HepG2 (cell line): ENCODE measurements at regions not wholly inside any gene's neighbourhood (a gene's known extent, or its start where the extent isn't known, plus 50 kb on each side); places are given as distances from the start of the nearest gene placed in this dataset.

Experiments
- ATAC-seq: fragments of 200-7000 bp; cut with Tn5 transposase; 3 replicates; pipeline ENCODE4 v1.9.1; 2020; ENCODE audit warnings: mild to moderate bottlenecking, moderate library complexity
- BruUV-seq: library from RNA; stranded (reverse); fragments of 400-500 nt; replicated peaks from 2 replicates; lab custom pipeline; 2021; lab: Mats Ljungman, UMichigan
- CTCF ChIA-PET: fragments of 300-600 bp; formaldehyde crosslinking; extraction: SDS; loops from one replicate; lab custom pipeline; 2021; ENCODE audit warnings: low total read pairs, inconsistent platforms, low intra/inter-chr PET ratio; lab: Yijun Ruan, JAX
- POLR2A ChIA-PET: fragments of 350-600 bp; sonication (Branson Sonifier 250); formaldehyde crosslinking; loops from one replicate; lab custom pipeline; 2020; ENCODE audit warnings: antibody characterized with exemption, inconsistent platforms; lab: Yijun Ruan, JAX
- DNase-seq: peaks from one replicate; pipeline ENCODE4 v3.0.0-alpha.2; 2015; ENCODE audit warnings: low spot score
- FAIRE-seq: peaks from 3 replicates; lab custom pipeline; 2011; peaks lifted over from hg19 to GRCh38; lab: Jason Lieb, UNC
- H2AFZ ChIP-seq: one replicate; pipeline ENCODE4 v1.6.1; 2011; ENCODE audit warnings: low read length, inconsistent platforms
- H3K27ac ChIP-seq: fragments of 300-600 bp; 3 replicates; pipeline ENCODE4 v1.8.0; 2011; ENCODE audit warnings: mixed run types, mild to moderate bottlenecking, mixed read lengths, low read length, inconsistent platforms; ENCODE audit not compliant: insufficient read depth; ENCODE audit errors: extremely low read length
- H3K27me3 ChIP-seq, 2 experiments: fragments of 200-600 bp in 1 of 2; 2 replicates in 1 of 2; 3 replicates in 1 of 2; pipeline versions ENCODE4 v1.6.0 to v1.8.0; 2011; ENCODE audit warnings: low read length in 2 of 2, mild to moderate bottlenecking in 2 of 2, moderate library complexity in 2 of 2, inconsistent platforms in 1 of 2; ENCODE audit not compliant: insufficient read depth in 2 of 2, control insufficient read depth in 1 of 2
- H3K36me3 ChIP-seq, 2 experiments: fragments of 200-600 bp in 1 of 2; replicated peaks in 1 of 2; 2 replicates in 1 of 2; 3 replicates in 1 of 2; pipeline versions ENCODE4 v1.5.1 to v1.8.0; 2011; ENCODE audit warnings: low read length in 2 of 2, inconsistent platforms in 1 of 2; ENCODE audit not compliant: insufficient read depth in 2 of 2, control insufficient read depth in 1 of 2
- H3K4me1 ChIP-seq: 2 replicates; pipeline ENCODE4 v1.5.1; 2012; ENCODE audit warnings: low read length, inconsistent platforms; ENCODE audit not compliant: insufficient read depth
- H3K4me2 ChIP-seq: 2 replicates; pipeline ENCODE4 v1.6.0; 2011; ENCODE audit warnings: low read depth, low read length, inconsistent platforms
- H3K4me3 ChIP-seq, 3 experiments: fragments of 200-600 bp in 1 of 3; sonication (generic), shearing (Covaris generic) in 1 of 3; replicated peaks in 1 of 3; 2 replicates each; pipeline ENCODE4 v1.5.1; 2011 to 2016; ENCODE audit warnings: low read length in 3 of 3, inconsistent platforms in 2 of 3, low read depth in 2 of 3, mild to moderate bottlenecking in 2 of 3, control low read depth in 1 of 3, mixed read lengths in 1 of 3; ENCODE audit not compliant: insufficient read depth in 1 of 3
- H3K79me2 ChIP-seq: one replicate; pipeline ENCODE4 v1.6.1; 2011; ENCODE audit warnings: low read length, inconsistent platforms; ENCODE audit not compliant: insufficient read depth
- H3K9ac ChIP-seq: 2 replicates; pipeline ENCODE4 v1.6.0; 2011; ENCODE audit warnings: mild to moderate bottlenecking, low read depth, low read length, inconsistent platforms; ENCODE audit not compliant: insufficient read depth
- H3K9me3 ChIP-seq: 2 replicates; pipeline ENCODE4 v1.5.1; 2012; ENCODE audit warnings: mild to moderate bottlenecking, low read length
- H4K20me1 ChIP-seq: 2 replicates; pipeline ENCODE4 v1.6.0; 2011; ENCODE audit warnings: inconsistent platforms, mild to moderate bottlenecking, low read length, moderate library complexity; ENCODE audit not compliant: insufficient read depth
- BCL6 ChIP-seq: IDR thresholded peaks from 2 replicates; pipeline ENCODE4 v1.6.1; 2016; ENCODE audit warnings: missing genetic modification reagents, missing compliant biosample characterization
- CBX2 ChIP-seq, 2 experiments: fragments of 200-600 bp in 1 of 2; sonication (generic); formaldehyde crosslinking in 1 of 2; IDR thresholded peaks; 2 replicates each; pipeline versions ENCODE4 v1.7.0 to v1.8.1; 2018 to 2022; ENCODE audit warnings: low read depth in 2 of 2, low read length in 1 of 2, mild to moderate bottlenecking in 1 of 2, missing genetic modification reagents in 1 of 2
- DNMT1 ChIP-seq: sonication (generic); formaldehyde crosslinking; IDR thresholded peaks from 2 replicates; pipeline ENCODE4 v1.5.1; 2020; ENCODE audit warnings: mild to moderate bottlenecking, missing genetic modification reagents
- FOXK2 ChIP-seq: fragments of 450-650 bp; IDR thresholded peaks from 2 replicates; pipeline ENCODE4 v1.6.1; 2016
- NR2F1 ChIP-seq, 2 experiments: fragments of 450-650 bp in 1 of 2; formaldehyde crosslinking in 1 of 2; IDR thresholded peaks; 2 replicates each; pipeline versions ENCODE4 v1.5.0 to v1.6.1; 2016 to 2020; ENCODE audit warnings: mild to moderate bottlenecking in 1 of 2, missing compliant biosample characterization in 1 of 2, missing genetic modification reagents in 1 of 2, moderate library complexity in 1 of 2
- SAP130 ChIP-seq: IDR thresholded peaks from 2 replicates; pipeline ENCODE4 v1.6.1; 2016; ENCODE audit warnings: low read depth
- SMC3 ChIP-seq: IDR thresholded peaks from 2 replicates; pipeline ENCODE4 v1.6.1; 2011; ENCODE audit warnings: low read length, improper control_type of control experiment
- SPEN ChIP-seq: sonication (generic); formaldehyde crosslinking; IDR thresholded peaks from 2 replicates; pipeline ENCODE4 v1.5.1; 2020; ENCODE audit warnings: low read depth, mild to moderate bottlenecking, missing genetic modification reagents
- ZNF44 ChIP-seq: sonication (generic); formaldehyde crosslinking; IDR thresholded peaks from 2 replicates; pipeline ENCODE4 v1.5.1; 2020; ENCODE audit warnings: mild to moderate bottlenecking, missing genetic modification reagents
- ZNF460 ChIP-seq: sonication (generic); formaldehyde crosslinking; IDR thresholded peaks from 2 replicates; pipeline ENCODE4 v1.5.1; 2020; ENCODE audit warnings: missing genetic modification reagents, mild to moderate bottlenecking, borderline replicate concordance
- ZNF614 ChIP-seq: IDR thresholded peaks from 2 replicates; pipeline ENCODE4 v1.6.1; 2018; ENCODE audit warnings: missing biosample characterization, missing genetic modification reagents, inconsistent platforms, borderline replicate concordance
- ZNF660 ChIP-seq: sonication (generic); formaldehyde crosslinking; IDR thresholded peaks from 2 replicates; pipeline ENCODE4 v1.5.1; 2020; ENCODE audit warnings: mild to moderate bottlenecking, low read depth, missing genetic modification reagents, borderline replicate concordance
- ZNF720 ChIP-seq: sonication (generic); formaldehyde crosslinking; IDR thresholded peaks from 2 replicates; pipeline ENCODE4 v1.4.0; 2020; ENCODE audit warnings: missing genetic modification reagents
- ZNF776 ChIP-seq: sonication (generic); formaldehyde crosslinking; IDR thresholded peaks from 2 replicates; pipeline ENCODE4 v1.4.0; 2020; ENCODE audit warnings: mild to moderate bottlenecking, missing genetic modification reagents
- WGBS: methylation state at CpG from one replicate; pipeline ENCODE4 v1.1.6; 2017; ENCODE audit warnings: low lambda C conversion rate; 5-methylcytosine and 5-hydroxymethylcytosine counted together
- in situ Hi-C: cut with HindIII; loops from 2 replicates; pipeline ENCODE4 v1.10.0; 2017; ENCODE audit warnings: low pct_unique_long_range_greater_than_20kb; ENCODE audit not compliant: extremely low pct_ligation_motif_present
- intact Hi-C: fragments of 100-400 bp; cut with micrococcal nuclease; formaldehyde crosslinking; loops from one replicate; pipeline ENCODE4 v1.10.0; 2022; ENCODE audit not compliant: unreplicated experiment

DNA sequence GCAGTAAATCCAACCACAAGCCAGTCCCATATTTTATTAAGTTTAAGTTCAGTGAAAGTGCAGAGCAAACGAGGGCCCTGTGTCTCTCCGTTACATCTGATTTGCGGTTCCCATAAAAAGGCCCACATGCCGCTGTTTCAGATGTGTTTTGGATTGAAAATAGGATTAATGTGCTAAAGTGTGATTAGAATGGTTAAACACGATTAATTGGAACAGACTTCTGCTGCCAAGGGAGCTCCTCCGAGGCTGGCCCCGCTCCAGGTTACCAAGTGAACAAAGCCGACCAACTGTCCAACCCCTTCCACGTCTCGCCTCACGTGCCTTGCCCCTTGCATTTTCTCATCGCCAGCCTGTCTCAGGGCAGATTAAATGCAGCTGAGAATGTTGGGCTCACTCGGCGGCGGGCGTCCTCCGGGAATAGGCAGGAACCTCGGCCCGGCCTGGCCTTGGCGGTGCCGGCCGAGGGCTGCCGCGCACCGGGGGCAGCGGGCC lies 166.5 kb upstream of the GSC start:
- no peak overlapping the region for H3K27ac ChIP-seq
- H3K9ac ChIP-seq: no peak overlapping the region
- CTCF ChIA-PET: no interaction called here
- no peaks in the 10 kb centered on the region for H3K36me3 ChIP-seq
- in situ Hi-C loops (no loop called here), intact Hi-C loops (no loop called here)
- FAIRE-seq: no peak
- no peaks in the 10 kb centered on the region for H3K79me2 ChIP-seq
- no peak overlapping the region for H3K4me2 ChIP-seq
- 48% methylated on average over 11 of the region's 26 CpGs for WGBS
- no peak for ATAC-seq
- TF ChIP-seq ZNF776: no peak
- no peak for TF ChIP-seq SMC3
- no peak for TF ChIP-seq ZNF720 (CRISPR knock-in tag)
- TF ChIP-seq ZNF614 (CRISPR knock-in tag): no peak
- no peak for TF ChIP-seq ZNF44 (CRISPR knock-in tag)
- TF ChIP-seq BCL6 (CRISPR knock-in tag): no peak
- TF ChIP-seq ZNF460 (CRISPR knock-in tag): no peak
- TF ChIP-seq DNMT1 (CRISPR knock-in tag): no peak
- TF ChIP-seq ZNF660: no peak
- no peak for TF ChIP-seq SPEN
- no peak for TF ChIP-seq NR2F1 (CRISPR knock-in tag; IDR thresholded peaks at IDR 0.05)
- no peak for TF ChIP-seq FOXK2
- no peak for TF ChIP-seq CBX2 (IDR thresholded peaks at IDR 0.05; ENCODE audit: low read depth, low read length)
- TF ChIP-seq CBX2 (CRISPR knock-in tag; IDR thresholded peaks at IDR 0.05; ENCODE audit: low read depth): no peak
- TF ChIP-seq SAP130 (CRISPR knock-in tag): no peak
- no peak overlapping the region for H3K4me3 ChIP-seq
- H4K20me1 ChIP-seq: no peaks in the 10 kb centered on the region
- no peaks in the 10 kb centered on the region for H3K4me1 ChIP-seq
- no TSS peak for BruUV-seq
- POLR2A ChIA-PET: no interaction called here
- no peak overlapping the region for H2AFZ ChIP-seq
- no peaks in the 10 kb centered on the region for H3K9me3 ChIP-seq
- H3K27me3 ChIP-seq: peaks cover 6 to 48% of the 10 kb centered on the region in 2 experiments; a peak in 4 of 5 replicates
- DNase-seq: no peak
